ENCODE measurements at regions not wholly inside any gene's neighbourhood (a gene's known extent, or its start where the extent isn't known, plus 50 kb on each side); places are given as distances from the start of the nearest gene placed in this dataset.
"Not testable (repeated sequence)": the region's sequence is repeated elsewhere in the genome, so short reads cannot be mapped to it uniquely, and the experiment has no call there.

GRCh38 chr1:195735140-195735539 is 873.1 kb downstream of the KCNT2 start:
- intact Hi-C loops (cut with DNase I): no loop called here
- ATAC-seq (no peak), DNase-seq (no peak)

- intact Hi-C loops (cut with DNase I): no loop called here
- DNase-seq: no peak
Measured at GRCh38 chr1:195733826-195734225, 874.4 kb downstream of the KCNT2 start.

GRCh38 chr1:195733408-195733807 is 874.8 kb downstream of the KCNT2 start:
- intact Hi-C loops (cut with DNase I): no loop called here
- ATAC-seq (no peak), DNase-seq (no peak)

More at GRCh38 chr1:195733826-195734225, 874.4 kb downstream of the KCNT2 start:
- no peak for ATAC-seq

GRCh38 chr1:195731385-195731784 is 876.9 kb downstream of the KCNT2 start:
- intact Hi-C loops (cut with DNase I): no loop called here
- no peak for ATAC-seq

GRCh38 chr1:195723796-195724194 is 884.4 kb downstream of the KCNT2 start:
- no peak for ATAC-seq
- no peak for DNase-seq
- intact Hi-C loops (cut with DNase I): no loop called here

More at GRCh38 chr1:195731385-195731784, 876.9 kb downstream of the KCNT2 start:
- DNase-seq: no peak

GRCh38 chr1:195722852-195723795 is 885.1 kb downstream of the KCNT2 start:
- intact Hi-C loops (cut with DNase I); DNase-seq; ATAC-seq: not testable (repeated sequence)

GRCh38 chr1:195722146-195722545 is 886.1 kb downstream of the KCNT2 start:
- DNase-seq; intact Hi-C loops (cut with DNase I); ATAC-seq: not testable (repeated sequence)

GRCh38 chr1:195721210-195721971 is 886.8 kb downstream of the KCNT2 start:
- no peak for DNase-seq
- intact Hi-C loops (cut with DNase I): no loop called here
- ATAC-seq: no peak

GRCh38 chr1:195717651-195718050 is 890.6 kb downstream of the KCNT2 start:
- ATAC-seq: no peak
- DNase-seq: no peak
- intact Hi-C loops (cut with DNase I): no loop called here

- ATAC-seq: no peak
- no peak for DNase-seq
- intact Hi-C loops (cut with DNase I): no loop called here
Measured at GRCh38 chr1:195715652-195716051, 892.6 kb downstream of the KCNT2 start.

- ATAC-seq (no peak), DNase-seq (no peak)
- intact Hi-C loops (cut with DNase I): no loop called here
Measured at GRCh38 chr1:195714248-195714647, 894.0 kb downstream of the KCNT2 start.

- DNase-seq: no peak
- intact Hi-C loops (cut with DNase I): no loop called here
- ATAC-seq: no peak
Measured at GRCh38 chr1:195709821-195710220, 898.4 kb downstream of the KCNT2 start.

GRCh38 chr1:195704028-195704427 is 904.2 kb downstream of the KCNT2 start:
- intact Hi-C loops (cut with DNase I): no loop called here
- DNase-seq (no peak), ATAC-seq (no peak)

GRCh38 chr1:195701149-195701548 is 907.1 kb downstream of the KCNT2 start:
- DNase-seq (no peak), ATAC-seq (no peak)
- intact Hi-C loops (cut with DNase I): no loop called here

GRCh38 chr1:195697130-195697529 is 911.1 kb downstream of the KCNT2 start:
- ATAC-seq (no peak), DNase-seq (no peak)
- intact Hi-C loops (cut with DNase I): no loop called here

GRCh38 chr1:195686764-195687163 is 921.5 kb downstream of the KCNT2 start:
- DNase-seq (no peak), ATAC-seq (no peak)
- intact Hi-C loops (cut with DNase I): no loop called here

GRCh38 chr1:195664628-195665027 is 943.6 kb downstream of the KCNT2 start:
- ATAC-seq (no peak), DNase-seq (no peak)
- intact Hi-C loops (cut with DNase I): no loop called here

GRCh38 chr1:195663549-195664280 is 944.5 kb downstream of the KCNT2 start:
- no peak for DNase-seq
- intact Hi-C loops (cut with DNase I): no loop called here
- no peak for ATAC-seq

GRCh38 chr1:195656780-195657179 is 951.5 kb downstream of the KCNT2 start:
- DNase-seq (no peak), ATAC-seq (no peak)
- intact Hi-C loops (cut with DNase I): no loop called here

- intact Hi-C loops (cut with DNase I); ATAC-seq; DNase-seq: not testable (repeated sequence)
Measured at GRCh38 chr1:195648875-195649274, 959.4 kb downstream of the KCNT2 start.

Measured in left cardiac atrium (tissue), 4 donors.